HEK293 (cell line): ENCODE measurements at regions not wholly inside any gene's neighbourhood (a gene's known extent, or its start where the extent isn't known, plus 50 kb on each side); places are given as distances from the start of the nearest gene placed in this dataset.

Experiments
- KLF1 ChIP-seq: fragments of 450-650 bp; formaldehyde crosslinking; IDR thresholded peaks from 2 replicates; pipeline ENCODE4 v1.5.1; 2016; ENCODE audit warnings: missing biosample characterization, missing genetic modification characterization
- KLF10 ChIP-seq: fragments of 450-650 bp; IDR thresholded peaks from 2 replicates; pipeline ENCODE4 v1.5.1; 2018; ENCODE audit warnings: missing biosample characterization, mild to moderate bottlenecking, missing genetic modification characterization
- TCF7L2 ChIP-seq: IDR thresholded peaks from 2 replicates; pipeline ENCODE4 v1.6.1; 2011; ENCODE audit warnings: low read depth, mild to moderate bottlenecking, inconsistent platforms, low read length, moderate library complexity, borderline replicate concordance
- ZNF114 ChIP-seq: fragments of 450-650 bp; formaldehyde crosslinking; IDR thresholded peaks from 2 replicates; pipeline ENCODE4 v1.5.0; 2017; ENCODE audit warnings: missing biosample characterization, missing genetic modification characterization
- ZNF184 ChIP-seq: fragments of 450-650 bp; IDR thresholded peaks from 2 replicates; pipeline ENCODE4 v1.5.1; 2018; ENCODE audit warnings: missing biosample characterization, mild to moderate bottlenecking, missing genetic modification characterization
- ZNF521 ChIP-seq: fragments of 450-650 bp; formaldehyde crosslinking; IDR thresholded peaks from 2 replicates; pipeline ENCODE4 v1.5.1; 2017; ENCODE audit warnings: missing biosample characterization, mild to moderate bottlenecking, missing genetic modification characterization
- ZNF660 ChIP-seq: fragments of 450-650 bp; IDR thresholded peaks from 2 replicates; pipeline ENCODE4 v1.5.1; 2018; ENCODE audit warnings: missing biosample characterization, mild to moderate bottlenecking, missing genetic modification characterization
- TF ChIP-seq, protein P1 (sequence below): fragments of 450-650 bp; formaldehyde crosslinking; IDR thresholded peaks from 2 replicates; pipeline ENCODE4 v1.5.1; 2017; ENCODE audit warnings: missing biosample characterization, missing genetic modification characterization
- TF ChIP-seq, protein P2 (sequence below): fragments of 450-650 bp; formaldehyde crosslinking; IDR thresholded peaks from 2 replicates; pipeline ENCODE4 v1.5.1; 2016; ENCODE audit warnings: missing biosample characterization, missing genetic modification characterization, borderline replicate concordance
- TF ChIP-seq, protein P3 (sequence below): fragments of 450-650 bp; IDR thresholded peaks from 2 replicates; pipeline ENCODE4 v1.5.1; 2018; ENCODE audit warnings: missing biosample characterization, missing genetic modification characterization
- TF ChIP-seq, protein P4 (sequence below): fragments of 450-650 bp; formaldehyde crosslinking; IDR thresholded peaks from 2 replicates; pipeline ENCODE4 v1.5.1; 2016; ENCODE audit warnings: missing biosample characterization, missing genetic modification characterization

DNA sequence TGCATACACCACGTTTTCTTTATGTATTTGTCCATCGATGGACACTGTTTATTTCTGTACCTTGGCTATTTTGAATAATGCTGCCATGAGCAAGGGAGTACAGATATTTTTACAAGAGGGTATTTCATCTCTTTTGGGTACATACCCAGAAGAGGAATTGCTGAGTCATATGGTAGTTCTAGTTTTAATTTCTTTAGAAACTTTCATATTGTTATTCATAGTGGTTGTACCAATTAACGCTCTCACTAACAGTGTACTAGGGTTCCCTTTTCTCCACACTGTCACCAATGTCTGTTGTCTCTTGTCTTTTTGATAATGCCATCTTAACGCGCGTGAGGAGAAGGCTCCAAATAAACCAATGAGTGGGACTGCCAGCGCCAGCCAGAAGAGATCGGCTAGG, 257.6 kb upstream of the EDIL3 start:
- TF ChIP-seq, protein P1, sequence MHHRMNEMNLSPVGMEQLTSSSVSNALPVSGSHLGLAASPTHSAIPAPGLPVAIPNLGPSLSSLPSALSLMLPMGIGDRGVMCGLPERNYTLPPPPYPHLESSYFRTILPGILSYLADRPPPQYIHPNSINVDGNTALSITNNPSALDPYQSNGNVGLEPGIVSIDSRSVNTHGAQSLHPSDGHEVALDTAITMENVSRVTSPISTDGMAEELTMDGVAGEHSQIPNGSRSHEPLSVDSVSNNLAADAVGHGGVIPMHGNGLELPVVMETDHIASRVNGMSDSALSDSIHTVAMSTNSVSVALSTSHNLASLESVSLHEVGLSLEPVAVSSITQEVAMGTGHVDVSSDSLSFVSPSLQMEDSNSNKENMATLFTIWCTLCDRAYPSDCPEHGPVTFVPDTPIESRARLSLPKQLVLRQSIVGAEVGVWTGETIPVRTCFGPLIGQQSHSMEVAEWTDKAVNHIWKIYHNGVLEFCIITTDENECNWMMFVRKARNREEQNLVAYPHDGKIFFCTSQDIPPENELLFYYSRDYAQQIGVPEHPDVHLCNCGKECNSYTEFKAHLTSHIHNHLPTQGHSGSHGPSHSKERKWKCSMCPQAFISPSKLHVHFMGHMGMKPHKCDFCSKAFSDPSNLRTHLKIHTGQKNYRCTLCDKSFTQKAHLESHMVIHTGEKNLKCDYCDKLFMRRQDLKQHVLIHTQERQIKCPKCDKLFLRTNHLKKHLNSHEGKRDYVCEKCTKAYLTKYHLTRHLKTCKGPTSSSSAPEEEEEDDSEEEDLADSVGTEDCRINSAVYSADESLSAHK (tag by site-specific recombination), result no peak
- TF ChIP-seq, protein P2, sequence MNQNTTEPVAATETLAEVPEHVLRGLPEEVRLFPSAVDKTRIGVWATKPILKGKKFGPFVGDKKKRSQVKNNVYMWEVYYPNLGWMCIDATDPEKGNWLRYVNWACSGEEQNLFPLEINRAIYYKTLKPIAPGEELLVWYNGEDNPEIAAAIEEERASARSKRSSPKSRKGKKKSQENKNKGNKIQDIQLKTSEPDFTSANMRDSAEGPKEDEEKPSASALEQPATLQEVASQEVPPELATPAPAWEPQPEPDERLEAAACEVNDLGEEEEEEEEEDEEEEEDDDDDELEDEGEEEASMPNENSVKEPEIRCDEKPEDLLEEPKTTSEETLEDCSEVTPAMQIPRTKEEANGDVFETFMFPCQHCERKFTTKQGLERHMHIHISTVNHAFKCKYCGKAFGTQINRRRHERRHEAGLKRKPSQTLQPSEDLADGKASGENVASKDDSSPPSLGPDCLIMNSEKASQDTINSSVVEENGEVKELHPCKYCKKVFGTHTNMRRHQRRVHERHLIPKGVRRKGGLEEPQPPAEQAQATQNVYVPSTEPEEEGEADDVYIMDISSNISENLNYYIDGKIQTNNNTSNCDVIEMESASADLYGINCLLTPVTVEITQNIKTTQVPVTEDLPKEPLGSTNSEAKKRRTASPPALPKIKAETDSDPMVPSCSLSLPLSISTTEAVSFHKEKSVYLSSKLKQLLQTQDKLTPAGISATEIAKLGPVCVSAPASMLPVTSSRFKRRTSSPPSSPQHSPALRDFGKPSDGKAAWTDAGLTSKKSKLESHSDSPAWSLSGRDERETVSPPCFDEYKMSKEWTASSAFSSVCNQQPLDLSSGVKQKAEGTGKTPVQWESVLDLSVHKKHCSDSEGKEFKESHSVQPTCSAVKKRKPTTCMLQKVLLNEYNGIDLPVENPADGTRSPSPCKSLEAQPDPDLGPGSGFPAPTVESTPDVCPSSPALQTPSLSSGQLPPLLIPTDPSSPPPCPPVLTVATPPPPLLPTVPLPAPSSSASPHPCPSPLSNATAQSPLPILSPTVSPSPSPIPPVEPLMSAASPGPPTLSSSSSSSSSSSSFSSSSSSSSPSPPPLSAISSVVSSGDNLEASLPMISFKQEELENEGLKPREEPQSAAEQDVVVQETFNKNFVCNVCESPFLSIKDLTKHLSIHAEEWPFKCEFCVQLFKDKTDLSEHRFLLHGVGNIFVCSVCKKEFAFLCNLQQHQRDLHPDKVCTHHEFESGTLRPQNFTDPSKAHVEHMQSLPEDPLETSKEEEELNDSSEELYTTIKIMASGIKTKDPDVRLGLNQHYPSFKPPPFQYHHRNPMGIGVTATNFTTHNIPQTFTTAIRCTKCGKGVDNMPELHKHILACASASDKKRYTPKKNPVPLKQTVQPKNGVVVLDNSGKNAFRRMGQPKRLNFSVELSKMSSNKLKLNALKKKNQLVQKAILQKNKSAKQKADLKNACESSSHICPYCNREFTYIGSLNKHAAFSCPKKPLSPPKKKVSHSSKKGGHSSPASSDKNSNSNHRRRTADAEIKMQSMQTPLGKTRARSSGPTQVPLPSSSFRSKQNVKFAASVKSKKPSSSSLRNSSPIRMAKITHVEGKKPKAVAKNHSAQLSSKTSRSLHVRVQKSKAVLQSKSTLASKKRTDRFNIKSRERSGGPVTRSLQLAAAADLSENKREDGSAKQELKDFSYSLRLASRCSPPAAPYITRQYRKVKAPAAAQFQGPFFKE (tag by site-specific recombination), result no peak
- TF ChIP-seq ZNF114 (tag by site-specific recombination) (no peak), KLF10 (tag by site-specific recombination) (no peak), KLF1 (tag by site-specific recombination) (no peak), ZNF184 (no peak), TCF7L2 (no peak), ZNF660 (tag by site-specific recombination) (no peak), ZNF521 (tag by site-specific recombination) (no peak)
- TF ChIP-seq, protein P3, sequence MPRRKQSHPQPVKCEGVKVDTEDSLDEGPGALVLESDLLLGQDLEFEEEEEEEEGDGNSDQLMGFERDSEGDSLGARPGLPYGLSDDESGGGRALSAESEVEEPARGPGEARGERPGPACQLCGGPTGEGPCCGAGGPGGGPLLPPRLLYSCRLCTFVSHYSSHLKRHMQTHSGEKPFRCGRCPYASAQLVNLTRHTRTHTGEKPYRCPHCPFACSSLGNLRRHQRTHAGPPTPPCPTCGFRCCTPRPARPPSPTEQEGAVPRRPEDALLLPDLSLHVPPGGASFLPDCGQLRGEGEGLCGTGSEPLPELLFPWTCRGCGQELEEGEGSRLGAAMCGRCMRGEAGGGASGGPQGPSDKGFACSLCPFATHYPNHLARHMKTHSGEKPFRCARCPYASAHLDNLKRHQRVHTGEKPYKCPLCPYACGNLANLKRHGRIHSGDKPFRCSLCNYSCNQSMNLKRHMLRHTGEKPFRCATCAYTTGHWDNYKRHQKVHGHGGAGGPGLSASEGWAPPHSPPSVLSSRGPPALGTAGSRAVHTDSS (tag by site-specific recombination), result no peak
- TF ChIP-seq, protein P4, sequence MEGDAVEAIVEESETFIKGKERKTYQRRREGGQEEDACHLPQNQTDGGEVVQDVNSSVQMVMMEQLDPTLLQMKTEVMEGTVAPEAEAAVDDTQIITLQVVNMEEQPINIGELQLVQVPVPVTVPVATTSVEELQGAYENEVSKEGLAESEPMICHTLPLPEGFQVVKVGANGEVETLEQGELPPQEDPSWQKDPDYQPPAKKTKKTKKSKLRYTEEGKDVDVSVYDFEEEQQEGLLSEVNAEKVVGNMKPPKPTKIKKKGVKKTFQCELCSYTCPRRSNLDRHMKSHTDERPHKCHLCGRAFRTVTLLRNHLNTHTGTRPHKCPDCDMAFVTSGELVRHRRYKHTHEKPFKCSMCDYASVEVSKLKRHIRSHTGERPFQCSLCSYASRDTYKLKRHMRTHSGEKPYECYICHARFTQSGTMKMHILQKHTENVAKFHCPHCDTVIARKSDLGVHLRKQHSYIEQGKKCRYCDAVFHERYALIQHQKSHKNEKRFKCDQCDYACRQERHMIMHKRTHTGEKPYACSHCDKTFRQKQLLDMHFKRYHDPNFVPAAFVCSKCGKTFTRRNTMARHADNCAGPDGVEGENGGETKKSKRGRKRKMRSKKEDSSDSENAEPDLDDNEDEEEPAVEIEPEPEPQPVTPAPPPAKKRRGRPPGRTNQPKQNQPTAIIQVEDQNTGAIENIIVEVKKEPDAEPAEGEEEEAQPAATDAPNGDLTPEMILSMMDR (tag by site-specific recombination), result no peak
